Left ventricle myocardium inferior (tissue), 1 donor: ENCODE measurements at regions not wholly inside any gene's neighbourhood (a gene's known extent, or its start where the extent isn't known, plus 50 kb on each side); places are given as distances from the start of the nearest gene placed in this dataset.

Source experiments
- DNase-seq: peaks from one replicate; pipeline ENCODE4 v3.0.0-alpha.2; 2020
- H3K27ac ChIP-seq: fragments of 200-600 bp; replicated peaks from 2 replicates; pipeline ENCODE4 v1.8.0; 2021
- H3K27me3 ChIP-seq: fragments of 200-600 bp; 2 replicates; pipeline ENCODE4 v1.8.0; 2021; ENCODE audit warnings: low read depth
- H3K36me3 ChIP-seq: fragments of 200-600 bp; 2 replicates; pipeline ENCODE4 v1.8.0; 2021
- H3K4me1 ChIP-seq: fragments of 200-600 bp; 2 replicates; pipeline ENCODE4 v1.8.0; 2021
- H3K4me3 ChIP-seq: fragments of 200-600 bp; 2 replicates; pipeline ENCODE4 v1.8.0; 2021; ENCODE audit warnings: mild to moderate bottlenecking, moderate library complexity
- H3K9me3 ChIP-seq: fragments of 200-600 bp; replicated peaks from 2 replicates; pipeline ENCODE4 v1.8.0; 2021
- CTCF ChIP-seq: fragments of 200-600 bp; IDR thresholded peaks from 2 replicates; pipeline ENCODE4 v1.8.0; 2021; ENCODE audit warnings: antibody characterized with exemption, mild to moderate bottlenecking, borderline replicate concordance
- intact Hi-C: fragments of 100-400 bp; cut with micrococcal nuclease; formaldehyde crosslinking; loops from one replicate; pipeline ENCODE4 v1.11.0; 2022
- donor health status: DM: no; HTN: yes; CAD: no; lungs with severe emphysema.

DNA sequence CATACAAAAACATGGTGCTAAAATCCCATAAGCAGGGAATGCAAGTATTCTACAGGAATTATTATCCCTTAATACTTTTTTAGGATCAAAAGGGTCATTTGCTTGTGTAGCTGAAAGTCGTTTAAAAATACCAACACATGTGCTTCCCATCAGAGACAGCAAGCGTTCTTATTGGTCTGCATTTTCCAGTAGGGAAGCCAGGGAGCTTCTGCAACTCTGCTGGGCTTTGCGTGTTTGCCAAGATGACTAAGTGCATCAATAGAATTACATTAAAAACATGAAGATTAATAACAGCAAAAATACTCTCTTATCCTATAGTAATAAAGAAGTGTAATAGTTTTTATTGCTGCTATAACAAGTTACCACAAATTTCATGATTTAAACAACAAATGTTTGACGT, 111.2 kb downstream of the QDPR start:
- Histone ChIP-seq H3K4me3 (no peak overlapping the region), H3K36me3 (no peaks in the 10 kb centered on the region), H3K9me3 (no peaks in the 10 kb centered on the region), H3K4me1 (no peaks in the 10 kb centered on the region), H3K27me3 (no peaks in the 10 kb centered on the region), H3K27ac (no peak overlapping the region)
- DNase-seq, result no peak
- intact Hi-C loops, result no loop called here
- no peak for TF ChIP-seq CTCF

- H3K27ac ChIP-seq, result no peak overlapping the region
- intact Hi-C loops, result no loop called here
- no peaks in the 10 kb centered on the region for H3K4me1 ChIP-seq
- TF ChIP-seq CTCF, result no peak
- no peaks in the 10 kb centered on the region for H3K27me3 ChIP-seq
- no peak for DNase-seq
- H3K4me3 ChIP-seq, result no peak overlapping the region
- H3K9me3 ChIP-seq, result no peaks in the 10 kb centered on the region
- H3K36me3 ChIP-seq, result no peaks in the 10 kb centered on the region
Measured at GRCh38 chr4:17398805-17399204, 113.1 kb downstream of the QDPR start.

DNA sequence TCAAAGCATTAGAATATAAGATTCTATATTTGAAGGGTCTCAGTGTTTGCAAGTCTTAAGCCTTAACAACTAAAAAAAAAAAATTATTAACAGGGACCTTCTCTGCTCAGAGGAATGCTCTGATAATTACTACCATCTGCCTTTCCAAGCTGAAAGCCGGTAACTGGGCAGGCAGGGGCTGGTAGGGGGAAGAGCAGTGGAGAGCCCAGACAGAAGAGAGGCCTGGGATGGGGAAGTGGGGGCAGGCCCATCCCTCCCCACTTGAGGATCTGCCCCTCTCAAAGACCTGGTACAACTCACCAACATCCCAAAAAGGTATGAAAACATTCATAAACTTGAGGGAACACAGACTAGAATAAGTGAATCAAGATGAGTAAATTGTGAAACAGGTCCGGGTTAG, 113.9 kb downstream of the QDPR start:
- Histone ChIP-seq H3K36me3 (no peaks in the 10 kb centered on the region), H3K27ac (no peak overlapping the region), H3K4me3 (no peak overlapping the region), H3K27me3 (no peaks in the 10 kb centered on the region), H3K4me1 (no peaks in the 10 kb centered on the region), H3K9me3 (no peaks in the 10 kb centered on the region)
- DNase-seq, result no peak
- no peak for TF ChIP-seq CTCF
- intact Hi-C loops, result no loop called here

DNA sequence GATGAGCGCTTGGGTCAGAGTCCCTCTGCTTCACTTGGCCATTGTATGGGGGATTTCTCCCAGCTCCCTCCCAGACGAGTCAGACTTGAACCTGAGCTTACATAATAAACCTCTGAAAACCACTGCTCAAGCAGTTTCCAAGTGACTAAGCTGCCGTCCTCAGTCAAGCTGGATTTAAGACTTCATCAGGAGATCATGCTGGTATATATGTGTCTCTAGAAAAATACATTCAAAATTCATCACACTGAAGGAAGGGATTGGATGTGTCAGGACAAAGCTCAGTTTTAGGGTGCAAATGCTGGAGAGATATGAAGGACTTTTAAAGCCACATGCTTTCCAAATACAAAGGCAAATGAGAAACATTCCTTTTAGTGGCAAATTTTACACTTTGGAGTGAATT, 114.3 kb downstream of the QDPR start:
- intact Hi-C loops, result no loop called here

GRCh38 chr4:17385403-17385802, 126.5 kb downstream of the QDPR start:
- Histone ChIP-seq H3K4me1 (no peaks in the 10 kb centered on the region), H3K36me3 (no peaks in the 10 kb centered on the region), H3K27me3 (no peaks in the 10 kb centered on the region), H3K9me3 (no peaks in the 10 kb centered on the region), H3K4me3 (no peak overlapping the region), H3K27ac (no peak overlapping the region)
- intact Hi-C loops, result no loop called here
- TF ChIP-seq CTCF, result no peak
- DNase-seq, result no peak

More for the DNA sequence above, 114.3 kb downstream of the QDPR start:
- H3K27ac ChIP-seq, result no peak overlapping the region
- no peak overlapping the region for H3K4me3 ChIP-seq
- DNase-seq, result no peak
- H3K27me3 ChIP-seq, result no peaks in the 10 kb centered on the region
- no peaks in the 10 kb centered on the region for H3K9me3 ChIP-seq
- no peak for TF ChIP-seq CTCF
- no peaks in the 10 kb centered on the region for H3K36me3 ChIP-seq
- no peaks in the 10 kb centered on the region for H3K4me1 ChIP-seq

DNA sequence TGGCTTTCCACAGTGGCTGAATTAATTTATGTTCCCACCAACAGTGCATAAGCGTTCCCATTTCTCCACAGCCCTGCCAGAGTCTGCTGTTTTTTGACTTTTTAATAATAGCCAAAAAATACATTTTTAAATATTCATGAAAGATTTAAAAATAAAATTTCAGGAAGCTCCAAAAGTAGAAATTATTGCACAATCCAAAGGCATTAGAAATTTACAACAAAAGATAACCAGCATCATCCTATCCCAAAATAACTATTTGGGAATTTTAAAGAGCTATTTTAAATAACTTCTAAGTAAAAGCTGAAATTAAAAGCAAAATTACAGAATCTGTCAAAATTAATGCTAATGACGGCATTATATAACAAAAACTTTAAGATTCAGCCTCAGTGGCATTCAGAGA, 131.5 kb downstream of the QDPR start:
- Histone ChIP-seq H3K36me3 (no peaks in the 10 kb centered on the region), H3K27ac (no peak overlapping the region), H3K9me3 (no peaks in the 10 kb centered on the region), H3K4me3 (no peak overlapping the region), H3K4me1 (no peaks in the 10 kb centered on the region), H3K27me3 (no peaks in the 10 kb centered on the region)
- intact Hi-C loops, result no loop called here
- DNase-seq, result no peak
- no peak for TF ChIP-seq CTCF
